ENCODE measurements at regions not wholly inside any gene's neighbourhood (a gene's known extent, or its start where the extent isn't known, plus 50 kb on each side); places are given as distances from the start of the nearest gene placed in this dataset.

DNA sequence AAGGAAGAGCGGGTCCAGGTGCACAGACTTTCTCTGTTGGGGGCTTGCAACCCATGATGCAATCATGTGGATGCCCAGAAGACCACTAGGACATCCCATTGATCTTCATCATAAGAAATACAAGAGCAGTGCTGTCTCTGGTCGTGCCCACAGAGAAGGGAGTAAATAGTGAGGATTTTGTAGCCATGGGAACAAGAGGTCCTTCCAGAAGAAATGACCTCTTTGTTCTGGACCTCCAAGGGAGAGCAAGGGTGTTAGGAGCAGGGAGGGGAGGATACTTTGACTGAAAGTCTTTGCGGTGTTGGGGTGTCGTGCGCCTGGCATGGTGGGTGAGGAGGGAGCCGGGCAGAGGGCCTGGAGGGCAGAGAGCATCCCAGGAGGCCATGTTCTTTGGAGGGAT lies 55.0 kb upstream of the EN2 start:
- TF ChIP-seq EZH2 (IDR thresholded peaks at IDR 0.05; ENCODE audit: low read length) (no peak), CTCF (optimal IDR thresholded peaks at IDR 0.05 in 1 of 3, IDR thresholded peaks at IDR 0.05 in 1 of 3, conservative IDR thresholded peaks at IDR 0.05 in 1 of 3; ENCODE audit: extremely low read depth in 1 of 3, insufficient read depth in 2 of 3, low read length in 3 of 3) (no peak)
- DNase-seq (ENCODE audit: low read depth, low spot score) (no peak), FAIRE-seq (no peak)
- Histone ChIP-seq H3K9ac (ENCODE audit: control insufficient read depth, extremely low read depth, insufficient read depth, low read length) (no peak overlapping the region), H3K27me3 (ENCODE audit: control insufficient read depth, extremely low read depth, insufficient read depth, low read length) (peaks cover 44% of the 10 kb centered on the region), H3K27ac (ENCODE audit: control insufficient read depth, insufficient read depth, low read length) (no peak overlapping the region), H3K9me3 (ENCODE audit: control insufficient read depth, low read depth, low read length) (no peaks in the 10 kb centered on the region), H3K9me1 (ENCODE audit: control insufficient read depth, extremely low read depth, insufficient read depth, low read length) (no peaks in the 10 kb centered on the region), H3K36me3 (ENCODE audit: control insufficient read depth in 2 of 2, extremely low read depth in 1 of 2, insufficient read depth in 2 of 2, low read length in 2 of 2) (no peaks in the 10 kb centered on the region), H3K4me2 (ENCODE audit: control insufficient read depth, extremely low read depth, insufficient read depth, low read depth, low read length) (no peak overlapping the region), H4K20me1 (ENCODE audit: control insufficient read depth, extremely low read depth, insufficient read depth, low read length) (no peaks in the 10 kb centered on the region), H3K4me1 (ENCODE audit: control insufficient read depth, extremely low read depth, insufficient read depth, low read length) (no peaks in the 10 kb centered on the region), H3K79me2 (ENCODE audit: control insufficient read depth, insufficient read depth, low read length) (no peaks in the 10 kb centered on the region), H3K4me3 (ENCODE audit: control insufficient read depth in 2 of 3, extremely low read depth in 1 of 3, insufficient read depth in 2 of 3, low read depth in 1 of 3, low read length in 3 of 3) (no peak overlapping the region), H2AFZ (ENCODE audit: control insufficient read depth, low read length) (no peak overlapping the region)
- dilution Hi-C loops (cut with MboI; ENCODE audit: extremely low pct_ligation_motif_present, low sequenced_read_pairs), result no loop called here

DNA sequence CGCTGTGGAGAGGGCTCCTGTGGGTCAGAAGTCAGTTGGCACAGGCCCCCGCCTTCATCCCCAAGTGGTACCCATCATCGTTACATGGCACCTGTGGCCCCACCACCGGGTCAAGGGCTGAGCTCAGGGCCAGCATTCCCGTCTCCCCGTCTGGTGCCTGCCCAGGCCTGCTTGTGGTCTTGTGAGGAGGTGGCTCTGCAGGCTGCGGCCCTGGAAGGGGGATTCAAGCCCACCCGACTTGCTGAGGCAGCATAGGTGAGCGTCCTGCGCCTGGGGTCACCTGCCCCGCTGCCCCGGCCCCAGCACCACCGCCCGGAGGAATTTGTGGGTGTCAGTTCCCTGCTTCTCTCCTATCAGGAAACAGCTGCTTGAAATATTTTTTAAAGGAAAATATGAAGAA lies 53.0 kb upstream of the EN2 start:
- Histone ChIP-seq H3K9ac (ENCODE audit: control insufficient read depth, extremely low read depth, insufficient read depth, low read length) (no peak overlapping the region), H3K79me2 (ENCODE audit: control insufficient read depth, insufficient read depth, low read length) (no peaks in the 10 kb centered on the region), H3K36me3 (ENCODE audit: control insufficient read depth in 2 of 2, extremely low read depth in 1 of 2, insufficient read depth in 2 of 2, low read length in 2 of 2) (no peaks in the 10 kb centered on the region), H3K4me2 (ENCODE audit: control insufficient read depth, extremely low read depth, insufficient read depth, low read depth, low read length) (no peak overlapping the region), H3K9me1 (ENCODE audit: control insufficient read depth, extremely low read depth, insufficient read depth, low read length) (no peaks in the 10 kb centered on the region), H4K20me1 (ENCODE audit: control insufficient read depth, extremely low read depth, insufficient read depth, low read length) (no peaks in the 10 kb centered on the region), H3K9me3 (ENCODE audit: control insufficient read depth, low read depth, low read length) (no peaks in the 10 kb centered on the region), H3K4me1 (ENCODE audit: control insufficient read depth, extremely low read depth, insufficient read depth, low read length) (no peaks in the 10 kb centered on the region), H3K27ac (ENCODE audit: control insufficient read depth, insufficient read depth, low read length) (no peak overlapping the region), H3K4me3 (ENCODE audit: control insufficient read depth in 2 of 3, extremely low read depth in 1 of 3, insufficient read depth in 2 of 3, low read depth in 1 of 3, low read length in 3 of 3) (no peak overlapping the region), H3K27me3 (ENCODE audit: control insufficient read depth, extremely low read depth, insufficient read depth, low read length) (peaks cover 57% of the 10 kb centered on the region), H2AFZ (ENCODE audit: control insufficient read depth, low read length) (no peak overlapping the region)
- no peak for FAIRE-seq
- TF ChIP-seq EZH2 (IDR thresholded peaks at IDR 0.05; ENCODE audit: low read length), result peak; percentile 12
- TF ChIP-seq CTCF (optimal IDR thresholded peaks at IDR 0.05 in 1 of 3, IDR thresholded peaks at IDR 0.05 in 1 of 3, conservative IDR thresholded peaks at IDR 0.05 in 1 of 3; ENCODE audit: extremely low read depth in 1 of 3, insufficient read depth in 2 of 3, low read length in 3 of 3), result no peak
- dilution Hi-C loops (cut with MboI; ENCODE audit: extremely low pct_ligation_motif_present, low sequenced_read_pairs), result no loop called here
- no peak for DNase-seq (ENCODE audit: low read depth, low spot score)
